NCI-H446 (cell line): ENCODE measurements at regions not wholly inside any gene's neighbourhood (a gene's known extent, or its start where the extent isn't known, plus 50 kb on each side); places are given as distances from the start of the nearest gene placed in this dataset.

Source experiments
- DNase-seq, 2 experiments: peaks; one replicate each; lab custom pipeline; 2025; lab: John Stamatoyannopoulos, UW

GRCh38 chr12:22990501-22990900 is 365.5 kb downstream of the ETNK1 start:
- no peak for DNase-seq

- no peak for DNase-seq
These were observed 366.4 kb downstream of the ETNK1 start for GRCh38 chr12:22991250-22991844.

DNA sequence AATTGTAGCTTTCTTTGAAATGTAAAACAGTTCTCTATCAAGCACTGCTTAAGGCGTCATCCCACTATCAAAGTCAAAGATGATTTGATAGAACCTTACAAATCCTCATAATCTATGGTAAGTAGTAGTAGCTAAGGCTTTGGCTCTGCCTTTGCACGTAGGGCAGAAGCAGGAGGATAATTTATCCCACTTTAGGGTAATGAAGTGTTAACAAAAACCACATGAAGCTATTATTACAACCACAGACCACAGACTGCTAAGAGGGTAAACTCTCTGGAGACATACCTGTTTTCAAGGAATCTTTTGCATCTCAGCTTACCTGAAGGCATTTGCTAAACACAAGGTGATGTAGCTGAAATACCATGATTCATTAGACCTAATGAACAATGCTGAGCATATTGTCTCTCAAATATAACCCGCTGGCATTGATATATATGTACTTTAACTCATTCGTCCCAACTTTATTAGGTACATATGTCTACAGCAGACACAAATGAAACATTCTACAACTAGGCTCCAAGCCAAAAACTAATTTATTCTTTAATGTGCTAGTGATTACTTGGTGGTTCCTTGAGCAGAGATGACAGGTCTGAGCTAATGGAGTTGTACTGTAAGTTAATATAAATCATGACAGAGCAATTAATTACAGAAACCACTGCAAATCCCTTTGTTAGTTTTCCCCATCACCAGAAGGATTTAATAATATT is 368.8 kb downstream of the ETNK1 start:
- DNase-seq: peak; percentile 32 to 53

- DNase-seq: no peak
These were observed 369.3 kb downstream of the ETNK1 start for GRCh38 chr12:22994316-22994675.

DNA sequence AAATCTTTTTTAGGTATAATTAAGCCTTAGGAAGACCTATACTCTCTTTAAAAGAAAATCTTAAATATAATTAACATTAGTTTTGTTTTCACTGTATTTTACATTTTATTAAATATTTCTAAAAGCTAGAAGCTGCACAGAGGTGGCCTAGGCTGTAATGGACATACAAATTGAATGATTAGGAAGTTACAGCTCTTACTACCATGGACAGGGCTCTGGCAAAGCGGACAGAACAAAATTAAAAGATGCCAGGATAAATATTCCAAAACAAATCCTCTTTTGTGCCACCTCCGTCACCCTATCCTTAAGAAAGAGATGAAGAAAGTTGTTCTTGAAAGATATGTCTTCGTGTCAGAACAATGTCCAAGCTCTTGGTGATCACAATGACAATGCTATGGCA is 376.5 kb downstream of the ETNK1 start:
- no peak for DNase-seq

GRCh38 chr12:23002381-23002780 is 377.4 kb downstream of the ETNK1 start:
- DNase-seq: no peak

GRCh38 chr12:23004473-23005020 is 379.6 kb downstream of the ETNK1 start:
- DNase-seq: no peak

DNA sequence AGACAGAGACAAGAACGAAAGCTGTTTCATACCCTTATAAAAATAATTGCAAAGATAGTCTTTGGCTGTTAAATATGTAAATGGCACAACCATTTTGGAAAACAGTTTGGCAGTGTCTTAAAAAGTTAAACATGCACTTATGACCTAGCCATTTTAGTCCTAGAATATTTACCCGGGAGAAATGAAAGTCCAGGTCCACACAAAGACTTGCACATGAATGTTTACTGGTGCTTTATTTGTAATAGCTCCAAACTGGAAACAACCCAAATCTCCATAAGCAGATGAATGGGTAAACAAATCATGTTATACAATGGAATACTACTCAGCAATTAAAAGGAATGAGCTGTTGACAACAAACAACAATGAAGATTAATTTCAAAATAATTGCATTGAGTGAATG is 380.4 kb downstream of the ETNK1 start:
- no peak for DNase-seq

- DNase-seq: no peak
These were observed 381.4 kb downstream of the ETNK1 start for GRCh38 chr12:23006413-23006812.

DNA sequence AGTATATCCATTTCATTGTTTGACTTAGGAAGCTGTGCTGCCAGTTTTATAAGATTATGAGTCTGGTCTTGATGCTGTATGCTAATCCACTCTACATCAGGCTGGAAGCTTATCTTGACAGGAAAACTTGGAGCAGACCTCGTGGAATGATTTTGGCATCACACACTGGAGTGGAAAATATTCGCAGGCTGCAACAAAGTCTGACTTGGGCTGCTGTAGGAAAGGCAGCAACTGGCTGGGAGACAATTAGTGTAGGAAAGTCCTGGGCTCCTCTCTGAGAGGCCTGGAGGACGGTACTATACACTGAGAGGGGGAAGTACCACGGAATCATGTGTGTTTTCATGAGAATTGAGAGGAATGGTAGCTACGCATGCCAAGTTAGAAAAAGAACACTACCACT is 383.7 kb downstream of the ETNK1 start:
- peak in 1 of 2 experiments; percentile 46 for DNase-seq

DNA sequence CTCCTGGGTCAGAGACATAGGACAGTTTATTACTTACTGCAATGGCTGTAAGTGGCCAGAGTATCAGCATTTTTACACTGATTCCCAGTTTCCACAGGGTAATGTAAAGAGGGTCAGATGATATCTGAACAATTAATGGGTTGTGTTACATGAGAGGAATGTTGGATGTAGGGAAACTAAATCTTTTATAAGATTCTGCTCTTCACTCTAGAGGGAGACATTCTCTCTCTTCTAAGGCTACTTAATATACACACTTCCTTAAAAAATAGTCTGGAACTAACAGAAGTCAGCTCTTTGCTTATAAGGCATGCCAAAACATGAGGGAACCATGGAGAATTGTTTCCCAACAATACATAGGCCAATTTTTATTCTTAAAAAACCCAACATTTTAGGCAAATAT is 389.8 kb downstream of the ETNK1 start:
- DNase-seq: no peak

- DNase-seq: no peak
These were observed 400.5 kb downstream of the ETNK1 start for GRCh38 chr12:23025372-23026016.

DNA sequence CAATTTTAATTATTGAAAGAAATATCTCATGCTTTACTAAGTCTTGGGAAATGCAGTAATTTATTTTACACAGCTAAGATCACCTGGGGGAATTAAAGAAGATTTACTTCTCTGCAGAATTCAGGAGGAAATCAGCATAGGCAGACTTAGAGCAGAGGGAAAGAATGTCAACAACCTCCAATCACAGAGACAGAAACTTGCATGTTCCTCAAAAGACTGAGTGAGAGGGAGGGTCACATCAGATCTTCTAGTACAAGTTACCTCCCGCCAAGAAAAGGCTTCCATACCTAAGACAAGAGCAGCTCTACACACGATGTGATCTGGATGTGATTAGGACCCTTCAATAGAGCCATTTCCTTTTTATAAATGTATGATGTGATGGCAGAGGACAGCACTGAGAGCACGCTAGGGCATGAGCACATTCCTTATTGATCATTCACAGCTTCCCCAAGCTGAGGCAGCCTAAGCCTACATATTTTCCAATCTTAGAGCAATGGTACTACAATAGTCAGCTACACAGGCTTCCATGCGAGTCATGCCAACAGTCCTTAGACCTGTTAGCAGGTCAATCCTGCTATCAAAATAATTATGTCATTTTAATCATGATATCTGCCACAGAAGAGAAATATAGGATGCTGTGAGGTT is 403.3 kb downstream of the ETNK1 start:
- DNase-seq: no peak

DNA sequence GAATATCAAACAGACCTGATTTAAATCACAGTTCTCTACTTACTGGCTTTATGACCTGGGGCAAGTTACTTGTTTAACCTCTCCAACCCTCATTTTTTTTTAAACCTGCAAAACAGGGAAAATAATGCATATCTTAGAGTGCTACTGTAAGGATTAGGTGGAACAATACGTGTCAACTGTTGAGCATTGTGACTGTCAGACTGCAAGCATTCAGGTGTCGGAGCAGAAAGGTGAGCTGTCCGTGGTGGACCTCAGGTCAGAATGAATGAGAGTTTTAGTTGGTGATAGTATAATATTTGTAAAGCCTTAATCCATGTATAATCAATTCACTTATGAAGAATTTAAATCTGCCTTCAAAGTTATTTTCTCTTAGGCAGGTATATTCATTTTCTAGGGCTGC is 404.2 kb downstream of the ETNK1 start:
- DNase-seq: no peak

DNA sequence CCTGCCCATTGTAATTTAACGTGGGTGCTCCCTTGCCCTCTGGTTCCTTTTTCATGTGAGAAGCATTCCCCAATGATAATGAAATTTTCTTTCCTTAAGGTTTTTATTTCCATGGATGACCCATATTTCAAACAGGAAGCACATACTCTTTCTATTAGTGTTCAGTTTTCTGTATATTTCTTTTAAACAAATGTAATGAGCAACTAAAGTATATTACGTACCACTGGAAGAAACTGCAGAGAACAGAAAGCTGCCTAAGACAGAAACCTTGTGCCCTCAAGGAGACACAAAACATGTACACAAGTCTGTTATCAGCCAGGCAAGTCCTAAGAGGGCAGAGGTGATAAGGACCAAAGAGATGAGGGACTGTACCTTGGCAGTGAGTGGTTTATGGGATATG is 414.9 kb downstream of the ETNK1 start:
- no peak for DNase-seq

GRCh38 chr12:23041774-23042173 is 416.8 kb downstream of the ETNK1 start:
- no peak for DNase-seq

GRCh38 chr12:23043646-23044045 is 418.7 kb downstream of the ETNK1 start:
- no peak for DNase-seq

DNA sequence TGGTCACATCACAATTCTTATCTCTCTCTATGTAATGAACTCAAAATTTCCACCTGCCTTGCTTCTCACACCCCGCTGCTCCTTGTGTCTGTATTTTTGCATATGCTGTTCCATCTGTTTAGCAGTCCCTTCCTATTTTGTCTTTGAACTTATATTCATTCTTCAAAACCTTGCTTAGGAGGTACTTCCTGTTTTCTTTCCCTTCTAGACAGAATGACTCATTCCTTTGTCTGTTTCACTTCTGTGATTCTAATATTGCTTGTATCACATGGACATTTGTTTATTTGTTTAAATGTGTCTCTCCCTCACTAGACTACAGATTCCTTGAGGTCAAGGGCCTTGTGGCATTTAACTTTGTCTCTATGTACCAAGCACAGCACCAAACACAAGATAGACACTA is 424.2 kb downstream of the ETNK1 start:
- DNase-seq: no peak

GRCh38 chr12:23055004-23055403 is 430.0 kb downstream of the ETNK1 start:
- DNase-seq: peak in 1 of 2 experiments; percentile 36

GRCh38 chr12:23057571-23057970 is 432.6 kb downstream of the ETNK1 start:
- DNase-seq: no peak

DNA sequence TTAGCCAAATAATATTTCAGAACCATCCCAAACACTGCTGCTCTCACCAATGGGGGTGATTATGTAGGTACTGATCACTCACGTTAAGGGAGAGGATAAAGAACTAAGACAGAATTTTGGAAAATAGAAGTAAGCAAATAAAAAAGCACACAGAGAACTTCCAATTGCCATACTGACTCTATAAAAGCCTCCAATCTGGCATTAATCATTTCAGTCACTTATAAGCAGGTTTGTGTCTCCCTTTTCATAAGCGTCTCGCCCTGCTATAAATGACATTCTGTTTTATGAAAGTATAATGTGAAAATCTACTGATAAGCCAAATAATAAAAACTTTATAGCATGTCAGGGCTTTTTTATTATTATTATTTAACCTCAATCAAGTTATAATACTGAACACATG is 435.2 kb downstream of the ETNK1 start:
- DNase-seq: no peak

DNA sequence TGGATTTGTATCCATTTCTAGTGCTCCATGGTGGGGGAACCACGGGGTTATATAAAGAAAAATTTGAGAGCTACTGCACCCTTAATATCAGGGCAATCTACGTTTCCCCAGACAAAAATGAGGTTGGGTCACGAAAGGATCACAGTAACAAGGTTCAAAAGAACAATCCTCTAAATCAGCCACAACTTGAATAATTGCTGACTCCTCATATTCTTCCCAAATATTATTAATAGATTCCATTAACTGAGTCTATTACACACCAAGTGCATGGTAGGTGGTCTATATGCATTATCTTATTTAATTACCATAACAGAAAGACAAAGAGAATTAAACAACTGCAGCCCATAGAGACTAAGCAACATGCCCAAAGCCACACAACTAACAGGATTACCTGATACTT is 438.2 kb downstream of the ETNK1 start:
- DNase-seq: no peak

DNA sequence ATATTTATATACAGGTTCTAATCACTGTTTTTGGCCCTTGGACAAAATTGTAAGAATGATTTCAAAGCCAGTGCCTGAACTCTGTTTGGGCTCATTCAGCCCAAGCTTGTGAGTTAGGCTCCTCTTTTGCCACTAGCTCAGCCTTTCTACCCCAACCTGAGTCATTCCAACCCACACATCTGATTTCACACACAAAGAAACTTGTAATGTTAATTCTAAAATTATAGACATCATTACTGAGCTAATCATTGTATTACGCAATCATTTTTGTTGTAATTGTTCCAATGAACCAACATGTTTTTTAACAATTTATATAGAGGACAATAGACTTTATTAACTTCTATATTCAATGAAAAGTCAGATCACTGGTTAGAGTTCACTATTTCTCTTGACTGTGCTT is 441.1 kb downstream of the ETNK1 start:
- DNase-seq: no peak
